ENCODE measurements at regions not wholly inside any gene's neighbourhood (a gene's known extent, or its start where the extent isn't known, plus 50 kb on each side); places are given as distances from the start of the nearest gene placed in this dataset.
A peak's percentile ranks its signal among the peaks of the same experiment; 100 is the strongest.

DNA sequence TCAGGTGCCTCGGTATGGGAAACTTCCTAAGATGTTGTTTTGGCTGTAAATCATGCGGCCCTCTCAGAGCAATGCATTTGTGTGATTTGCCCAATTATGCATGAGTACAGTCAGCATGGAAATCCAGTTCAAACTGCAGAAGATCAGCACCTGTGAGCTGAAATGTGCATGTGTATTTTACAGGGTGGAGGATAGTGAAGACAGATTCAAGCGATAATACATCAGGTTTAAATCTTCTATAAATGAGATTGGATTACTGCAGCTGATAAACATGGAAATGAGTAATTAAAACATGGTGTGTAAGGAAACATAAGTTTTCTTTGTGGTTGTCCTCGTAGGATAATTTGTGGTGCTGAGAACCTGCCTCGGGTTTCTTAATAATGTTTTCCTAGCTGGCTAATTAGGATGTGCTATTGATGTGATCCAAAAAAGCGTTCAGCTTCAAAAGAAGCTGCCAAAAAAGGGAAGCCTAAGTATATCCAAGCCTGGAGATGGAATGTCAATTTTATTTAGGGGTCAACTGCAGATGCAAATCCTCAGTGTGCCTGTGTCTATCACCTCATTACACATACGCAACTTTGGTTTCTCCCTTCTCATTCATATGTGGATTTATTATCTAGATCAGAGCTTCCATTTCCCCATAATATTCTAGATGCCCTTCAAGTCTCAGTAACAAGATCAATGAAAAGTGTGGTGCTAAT, 117.1 kb upstream of the CCDC28A start (continued):
- peak; percentile 97 for TF ChIP-seq KLF1 (tag by site-specific recombination; IDR thresholded peaks at IDR 0.05)
- no peak for TF ChIP-seq ZNF146 (tag by site-specific recombination; IDR thresholded peaks at IDR 0.05)
- TF ChIP-seq RBAK (tag by site-specific recombination; IDR thresholded peaks at IDR 0.05): no peak
- no peak for TF ChIP-seq ZNF19 (tag by site-specific recombination; IDR thresholded peaks at IDR 0.05; ENCODE audit: low read depth)
- TF ChIP-seq, protein P1, sequence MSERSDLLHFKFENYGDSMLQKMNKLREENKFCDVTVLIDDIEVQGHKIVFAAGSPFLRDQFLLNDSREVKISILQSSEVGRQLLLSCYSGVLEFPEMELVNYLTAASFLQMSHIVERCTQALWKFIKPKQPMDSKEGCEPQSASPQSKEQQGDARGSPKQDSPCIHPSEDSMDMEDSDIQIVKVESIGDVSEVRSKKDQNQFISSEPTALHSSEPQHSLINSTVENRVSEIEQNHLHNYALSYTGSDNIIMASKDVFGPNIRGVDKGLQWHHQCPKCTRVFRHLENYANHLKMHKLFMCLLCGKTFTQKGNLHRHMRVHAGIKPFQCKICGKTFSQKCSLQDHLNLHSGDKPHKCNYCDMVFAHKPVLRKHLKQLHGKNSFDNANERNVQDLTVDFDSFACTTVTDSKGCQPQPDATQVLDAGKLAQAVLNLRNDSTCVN (tag by site-specific recombination; optimal IDR thresholded peaks at IDR 0.05): no peak
- no peak for TF ChIP-seq ZNF785 (tag by site-specific recombination; IDR thresholded peaks at IDR 0.05)
- TF ChIP-seq MZF1 (tag by site-specific recombination; IDR thresholded peaks at IDR 0.05; ENCODE audit: borderline replicate concordance): no peak
- TF ChIP-seq ZNF350 (tag by site-specific recombination; IDR thresholded peaks at IDR 0.05): no peak
- TF ChIP-seq ZNF366 (tag by site-specific recombination; conservative IDR thresholded peaks at IDR 0.05): peak; percentile 71
- no peak for TF ChIP-seq ZNF157 (tag by site-specific recombination; IDR thresholded peaks at IDR 0.05)
- TF ChIP-seq ZNF76 (tag by site-specific recombination; IDR thresholded peaks at IDR 0.05; ENCODE audit: borderline replicate concordance, low read depth): 0 out of 2 replicates have a peak, but pooled peaks have one; percentile 42
- no peak for TF ChIP-seq ZNF121 (tag by site-specific recombination; IDR thresholded peaks at IDR 0.05)
- 0 out of 2 replicates have a peak, but pooled peaks have one; percentile 17 for TF ChIP-seq IKZF3 (tag by site-specific recombination; IDR thresholded peaks at IDR 0.05)
- TF ChIP-seq, protein P2, sequence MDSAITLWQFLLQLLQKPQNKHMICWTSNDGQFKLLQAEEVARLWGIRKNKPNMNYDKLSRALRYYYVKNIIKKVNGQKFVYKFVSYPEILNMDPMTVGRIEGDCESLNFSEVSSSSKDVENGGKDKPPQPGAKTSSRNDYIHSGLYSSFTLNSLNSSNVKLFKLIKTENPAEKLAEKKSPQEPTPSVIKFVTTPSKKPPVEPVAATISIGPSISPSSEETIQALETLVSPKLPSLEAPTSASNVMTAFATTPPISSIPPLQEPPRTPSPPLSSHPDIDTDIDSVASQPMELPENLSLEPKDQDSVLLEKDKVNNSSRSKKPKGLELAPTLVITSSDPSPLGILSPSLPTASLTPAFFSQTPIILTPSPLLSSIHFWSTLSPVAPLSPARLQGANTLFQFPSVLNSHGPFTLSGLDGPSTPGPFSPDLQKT (IDR thresholded peaks at IDR 0.05; ENCODE audit: borderline replicate concordance, low read depth, low read length): no peak
- no peak for TF ChIP-seq GLI4 (tag by site-specific recombination; IDR thresholded peaks at IDR 0.05)
- no peak for TF ChIP-seq YY1 (tag by site-specific recombination; IDR thresholded peaks at IDR 0.05)
- TF ChIP-seq ZNF37A (tag by site-specific recombination; IDR thresholded peaks at IDR 0.05): no peak
- TF ChIP-seq ZNF416 (tag by site-specific recombination; IDR thresholded peaks at IDR 0.05): no peak
- TF ChIP-seq, protein P3, sequence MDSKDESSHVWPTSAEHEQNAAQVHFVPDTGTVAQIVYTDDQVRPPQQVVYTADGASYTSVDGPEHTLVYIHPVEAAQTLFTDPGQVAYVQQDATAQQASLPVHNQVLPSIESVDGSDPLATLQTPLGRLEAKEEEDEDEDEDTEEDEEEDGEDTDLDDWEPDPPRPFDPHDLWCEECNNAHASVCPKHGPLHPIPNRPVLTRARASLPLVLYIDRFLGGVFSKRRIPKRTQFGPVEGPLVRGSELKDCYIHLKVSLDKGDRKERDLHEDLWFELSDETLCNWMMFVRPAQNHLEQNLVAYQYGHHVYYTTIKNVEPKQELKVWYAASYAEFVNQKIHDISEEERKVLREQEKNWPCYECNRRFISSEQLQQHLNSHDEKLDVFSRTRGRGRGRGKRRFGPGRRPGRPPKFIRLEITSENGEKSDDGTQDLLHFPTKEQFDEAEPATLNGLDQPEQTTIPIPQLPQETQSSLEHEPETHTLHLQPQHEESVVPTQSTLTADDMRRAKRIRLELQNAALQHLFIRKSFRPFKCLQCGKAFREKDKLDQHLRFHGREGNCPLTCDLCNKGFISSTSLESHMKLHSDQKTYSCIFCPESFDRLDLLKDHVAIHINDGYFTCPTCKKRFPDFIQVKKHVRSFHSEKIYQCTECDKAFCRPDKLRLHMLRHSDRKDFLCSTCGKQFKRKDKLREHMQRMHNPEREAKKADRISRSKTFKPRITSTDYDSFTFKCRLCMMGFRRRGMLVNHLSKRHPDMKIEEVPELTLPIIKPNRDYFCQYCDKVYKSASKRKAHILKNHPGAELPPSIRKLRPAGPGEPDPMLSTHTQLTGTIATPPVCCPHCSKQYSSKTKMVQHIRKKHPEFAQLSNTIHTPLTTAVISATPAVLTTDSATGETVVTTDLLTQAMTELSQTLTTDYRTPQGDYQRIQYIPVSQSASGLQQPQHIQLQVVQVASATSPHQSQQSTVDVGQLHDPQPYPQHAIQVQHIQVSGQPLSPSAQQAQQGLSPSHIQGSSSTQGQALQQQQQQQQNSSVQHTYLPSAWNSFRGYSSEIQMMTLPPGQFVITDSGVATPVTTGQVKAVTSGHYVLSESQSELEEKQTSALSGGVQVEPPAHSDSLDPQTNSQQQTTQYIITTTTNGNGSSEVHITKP (tag by site-specific recombination; IDR thresholded peaks at IDR 0.05): peak; percentile 80
- TF ChIP-seq ZBTB1 (tag by site-specific recombination; IDR thresholded peaks at IDR 0.05): no peak
- no peak for TF ChIP-seq ZNF211 (tag by site-specific recombination; IDR thresholded peaks at IDR 0.05; ENCODE audit: low read depth)
- TF ChIP-seq ZSCAN23 (tag by site-specific recombination; IDR thresholded peaks at IDR 0.05): 0 out of 2 replicates have a peak, but pooled peaks have one; percentile 29
- TF ChIP-seq, protein P4, sequence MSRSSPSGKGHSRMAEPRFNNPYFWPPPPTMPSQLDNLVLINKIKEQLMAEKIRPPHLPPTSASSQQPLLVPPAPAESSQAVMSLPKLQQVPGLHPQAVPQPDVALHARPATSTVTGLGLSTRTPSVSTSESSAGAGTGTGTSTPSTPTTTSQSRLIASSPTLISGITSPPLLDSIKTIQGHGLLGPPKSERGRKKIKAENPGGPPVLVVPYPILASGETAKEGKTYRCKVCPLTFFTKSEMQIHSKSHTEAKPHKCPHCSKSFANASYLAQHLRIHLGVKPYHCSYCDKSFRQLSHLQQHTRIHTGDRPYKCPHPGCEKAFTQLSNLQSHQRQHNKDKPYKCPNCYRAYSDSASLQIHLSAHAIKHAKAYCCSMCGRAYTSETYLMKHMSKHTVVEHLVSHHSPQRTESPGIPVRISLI (tag by site-specific recombination; IDR thresholded peaks at IDR 0.05): no peak
- TF ChIP-seq, protein P5, sequence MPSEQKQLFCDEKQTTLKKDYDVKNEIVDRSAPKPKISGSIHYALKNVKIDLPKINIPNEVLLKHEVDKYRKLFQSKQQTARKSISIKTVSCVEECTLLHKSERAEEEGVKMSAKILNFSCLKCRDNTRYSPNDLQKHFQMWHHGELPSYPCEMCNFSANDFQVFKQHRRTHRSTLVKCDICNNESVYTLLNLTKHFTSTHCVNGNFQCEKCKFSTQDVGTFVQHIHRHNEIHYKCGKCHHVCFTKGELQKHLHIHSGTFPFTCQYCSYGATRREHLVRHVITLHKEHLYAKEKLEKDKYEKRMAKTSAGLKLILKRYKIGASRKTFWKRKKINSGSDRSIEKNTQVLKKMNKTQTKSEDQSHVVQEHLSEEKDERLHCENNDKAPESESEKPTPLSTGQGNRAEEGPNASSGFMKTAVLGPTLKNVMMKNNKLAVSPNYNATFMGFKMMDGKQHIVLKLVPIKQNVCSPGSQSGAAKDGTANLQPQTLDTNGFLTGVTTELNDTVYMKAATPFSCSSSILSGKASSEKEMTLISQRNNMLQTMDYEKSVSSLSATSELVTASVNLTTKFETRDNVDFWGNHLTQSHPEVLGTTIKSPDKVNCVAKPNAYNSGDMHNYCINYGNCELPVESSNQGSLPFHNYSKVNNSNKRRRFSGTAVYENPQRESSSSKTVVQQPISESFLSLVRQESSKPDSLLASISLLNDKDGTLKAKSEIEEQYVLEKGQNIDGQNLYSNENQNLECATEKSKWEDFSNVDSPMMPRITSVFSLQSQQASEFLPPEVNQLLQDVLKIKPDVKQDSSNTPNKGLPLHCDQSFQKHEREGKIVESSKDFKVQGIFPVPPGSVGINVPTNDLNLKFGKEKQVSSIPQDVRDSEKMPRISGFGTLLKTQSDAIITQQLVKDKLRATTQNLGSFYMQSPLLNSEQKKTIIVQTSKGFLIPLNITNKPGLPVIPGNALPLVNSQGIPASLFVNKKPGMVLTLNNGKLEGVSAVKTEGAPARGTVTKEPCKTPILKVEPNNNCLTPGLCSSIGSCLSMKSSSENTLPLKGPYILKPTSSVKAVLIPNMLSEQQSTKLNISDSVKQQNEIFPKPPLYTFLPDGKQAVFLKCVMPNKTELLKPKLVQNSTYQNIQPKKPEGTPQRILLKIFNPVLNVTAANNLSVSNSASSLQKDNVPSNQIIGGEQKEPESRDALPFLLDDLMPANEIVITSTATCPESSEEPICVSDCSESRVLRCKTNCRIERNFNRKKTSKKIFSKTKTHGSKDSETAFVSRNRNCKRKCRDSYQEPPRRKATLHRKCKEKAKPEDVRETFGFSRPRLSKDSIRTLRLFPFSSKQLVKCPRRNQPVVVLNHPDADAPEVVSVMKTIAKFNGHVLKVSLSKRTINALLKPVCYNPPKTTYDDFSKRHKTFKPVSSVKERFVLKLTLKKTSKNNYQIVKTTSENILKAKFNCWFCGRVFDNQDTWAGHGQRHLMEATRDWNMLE (tag by site-specific recombination; conservative IDR thresholded peaks at IDR 0.05; ENCODE audit: low read depth): no peak
- TF ChIP-seq WT1 (tag by site-specific recombination; IDR thresholded peaks at IDR 0.05): peak; percentile 73
- TF ChIP-seq ZNF791 (tag by site-specific recombination; IDR thresholded peaks at IDR 0.05): no peak
- TF ChIP-seq ZNF624 (tag by site-specific recombination; IDR thresholded peaks at IDR 0.05): no peak
- TF ChIP-seq SP7 (tag by site-specific recombination; IDR thresholded peaks at IDR 0.05): peak; percentile 85
- TF ChIP-seq ZNF133 (tag by site-specific recombination; IDR thresholded peaks at IDR 0.05): no peak

All from HEK293 (cell line).